GM21529 (cell line): ENCODE measurements at regions not wholly inside any gene's neighbourhood (a gene's known extent, or its start where the extent isn't known, plus 50 kb on each side); places are given as distances from the start of the nearest gene placed in this dataset.

ENCODE experiments used
- ATAC-seq: cut with Tn5 transposase; IDR thresholded peaks from one replicate; pipeline ENCODE4 v1.9.1; 2021; ENCODE audit not compliant: unreplicated experiment

DNA sequence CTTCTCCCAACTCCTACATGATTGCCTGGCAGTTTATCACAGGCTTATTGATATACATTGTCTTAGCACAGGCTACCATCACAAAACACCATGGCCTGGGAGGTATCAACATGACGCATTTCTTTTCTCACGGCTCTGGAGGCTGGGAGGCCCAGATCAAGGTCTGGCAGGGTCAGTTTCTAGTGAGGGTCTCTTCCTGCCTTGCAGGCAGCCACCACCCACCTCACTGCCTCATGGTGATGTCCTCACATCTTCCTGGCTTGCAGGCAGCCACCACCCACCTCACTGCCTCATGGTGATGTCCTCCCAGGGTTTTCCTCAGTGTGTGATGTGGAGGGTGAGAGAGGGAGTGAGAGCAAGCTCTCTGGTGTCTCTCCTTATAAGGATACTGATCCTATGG lies 599.3 kb upstream of the MKI67 start:
- ATAC-seq: no peak

DNA sequence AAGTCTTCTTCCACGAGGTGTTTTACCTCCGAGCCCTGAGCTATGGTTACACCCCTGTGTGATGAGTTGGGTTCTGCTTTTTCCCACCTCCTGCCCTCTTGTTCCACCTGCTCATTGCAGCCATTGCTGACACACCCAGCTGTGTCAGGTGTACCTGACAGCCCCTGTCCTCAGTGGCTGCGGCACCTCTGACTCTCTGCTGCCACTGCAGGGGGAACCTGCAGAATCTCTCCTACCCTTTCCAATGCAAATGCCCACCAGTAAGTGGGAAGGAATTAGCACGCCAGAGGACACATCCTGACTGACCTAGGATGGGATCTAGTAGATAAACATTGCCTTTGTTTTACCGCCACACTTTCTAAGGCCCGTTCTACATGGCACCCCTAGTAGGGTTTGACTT lies 600.9 kb upstream of the MKI67 start:
- ATAC-seq: no peak

DNA sequence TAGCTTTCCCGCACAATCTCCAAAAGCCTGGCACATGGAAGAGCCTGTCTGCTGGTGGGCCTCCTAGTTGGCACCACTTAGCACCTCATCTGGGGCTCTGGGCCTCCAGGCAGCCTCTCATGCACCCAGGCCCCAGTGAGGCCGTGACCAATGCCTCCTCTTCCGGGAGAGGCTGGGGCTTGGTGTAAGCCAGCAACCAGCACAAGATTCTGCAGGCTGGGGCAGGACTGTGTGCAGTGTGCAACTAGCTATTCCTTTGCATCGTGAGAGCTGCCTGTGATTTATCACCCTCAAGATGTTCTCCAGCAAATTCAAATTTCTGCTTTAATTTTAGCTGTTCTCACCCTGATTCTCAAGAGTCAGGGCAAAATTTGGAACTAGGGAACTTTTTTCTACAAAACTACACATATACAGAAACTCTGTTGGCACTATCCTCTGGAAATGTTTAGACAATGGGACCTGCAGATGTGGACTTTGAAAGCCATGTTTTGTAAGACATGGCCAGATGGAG lies 603.7 kb upstream of the MKI67 start:
- ATAC-seq: no peak

DNA sequence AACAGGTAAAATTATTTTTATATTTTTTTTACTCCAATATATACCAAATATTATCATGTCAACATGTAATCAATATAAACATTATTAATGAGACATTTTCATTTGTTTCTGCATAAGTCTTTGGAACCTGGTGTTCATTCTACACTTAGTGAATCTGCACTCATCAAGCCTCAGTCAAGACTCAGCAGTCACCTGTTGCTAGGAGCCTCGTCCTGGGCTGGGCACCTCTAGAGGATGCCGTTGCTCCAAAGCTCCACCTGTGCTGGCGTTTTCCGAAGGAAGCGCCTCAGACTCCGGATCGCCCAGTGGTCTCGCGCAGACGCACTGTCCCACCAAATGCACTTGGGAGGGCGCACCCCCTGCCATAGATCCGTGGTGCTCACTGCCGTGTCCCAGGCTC lies 604.7 kb upstream of the MKI67 start:
- no peak for ATAC-seq

DNA sequence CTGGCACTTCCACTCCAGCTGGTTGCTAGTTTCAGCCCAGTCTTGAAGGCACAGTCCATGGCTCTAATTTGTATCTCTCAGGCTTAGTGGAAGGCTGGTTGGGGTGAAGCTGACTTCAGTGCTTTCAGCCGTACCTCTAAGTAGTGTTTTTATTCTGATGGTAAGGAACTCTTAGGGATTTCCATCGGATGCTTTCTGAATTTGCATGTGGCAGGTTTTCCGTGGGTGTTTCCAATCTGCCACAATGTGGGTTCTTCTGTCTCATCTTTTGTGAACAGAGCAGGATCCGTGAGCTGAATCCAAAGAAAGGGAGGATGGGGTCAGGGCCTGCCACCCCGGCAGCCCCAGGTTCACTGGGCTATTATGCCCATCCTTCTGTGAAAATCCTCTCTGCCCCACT lies 607.9 kb upstream of the MKI67 start:
- no peak for ATAC-seq

DNA sequence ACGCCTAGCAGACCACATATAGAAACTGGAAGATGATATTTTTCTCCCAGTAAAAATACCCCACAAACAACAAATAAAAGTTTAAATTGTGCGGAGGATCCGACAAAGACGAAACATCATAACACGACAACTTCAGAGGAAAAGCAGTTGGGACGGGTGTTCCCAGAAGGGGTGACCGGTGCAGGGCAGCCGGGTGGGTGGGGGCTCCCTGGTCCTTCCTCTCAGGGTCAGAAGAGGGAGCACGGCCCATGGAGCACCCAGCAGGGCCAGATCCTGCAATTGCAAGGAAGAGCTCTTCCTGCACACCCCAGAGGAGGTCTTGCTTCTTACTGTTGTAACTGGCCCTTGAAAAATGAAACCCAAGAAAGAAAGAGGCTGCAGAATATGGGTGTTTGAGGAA lies 608.5 kb upstream of the MKI67 start:
- ATAC-seq: no peak

DNA sequence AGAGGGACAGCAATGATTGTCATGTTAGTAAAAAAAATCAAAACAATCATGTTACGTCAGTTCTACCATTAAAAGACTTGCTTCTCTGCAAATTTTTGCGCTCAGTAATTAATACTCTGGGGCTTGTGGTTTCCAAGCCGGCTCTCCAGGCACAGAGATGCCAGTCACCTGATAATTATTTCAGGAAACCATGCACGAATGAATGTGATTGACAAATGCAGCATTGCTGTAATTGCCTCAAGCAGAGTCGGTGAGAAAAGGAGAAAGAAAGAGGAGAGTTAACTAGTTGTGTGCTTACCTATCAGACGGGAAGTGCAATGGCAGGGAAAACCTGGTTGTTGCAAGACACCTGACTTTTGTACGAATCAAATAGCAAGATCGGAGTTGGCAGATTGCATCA lies 609.8 kb upstream of the MKI67 start:
- ATAC-seq: no peak

DNA sequence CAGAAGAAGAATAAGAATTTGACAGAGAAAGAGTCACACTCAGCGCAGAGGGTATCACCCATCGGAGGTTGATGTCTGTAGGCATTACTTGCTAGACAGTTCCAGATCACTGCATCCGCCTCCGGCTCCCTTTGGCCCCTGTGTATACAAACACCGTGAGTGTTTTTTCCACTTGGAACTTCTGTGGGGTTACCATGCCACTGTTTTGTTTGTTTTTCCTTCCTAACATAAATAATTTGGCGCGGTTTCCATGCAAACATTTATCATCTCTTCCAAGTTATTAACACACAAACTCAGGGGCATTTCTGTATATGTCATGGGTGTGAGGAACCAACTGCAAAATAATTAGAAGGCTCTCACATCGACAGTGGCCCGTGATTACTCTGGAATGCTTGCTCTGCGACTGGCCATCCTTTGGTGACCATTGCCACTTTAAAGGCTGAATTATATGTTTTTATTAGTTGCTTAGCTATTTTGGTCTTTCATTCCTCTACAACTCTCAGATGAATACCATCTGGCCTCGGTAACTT lies 612.2 kb upstream of the MKI67 start:
- no peak for ATAC-seq

DNA sequence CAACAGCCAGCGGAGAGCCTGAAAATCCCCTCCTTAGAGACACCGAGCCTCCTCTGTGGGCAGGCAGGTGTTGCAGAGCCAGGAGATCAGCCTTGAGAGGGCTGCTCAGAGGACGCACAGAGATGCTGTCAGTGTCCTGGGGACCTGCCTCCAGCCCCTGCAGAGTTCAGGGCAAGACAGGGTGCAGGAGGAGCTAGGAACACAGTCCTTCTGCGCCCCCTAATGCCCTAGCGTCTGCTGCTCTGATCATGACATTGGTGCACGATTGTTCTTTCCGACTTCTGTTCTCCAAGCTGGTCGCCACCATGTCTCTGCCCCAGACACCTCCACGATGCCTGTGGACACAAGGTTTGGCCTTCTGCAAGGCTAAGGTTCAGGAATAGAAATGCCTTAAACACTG lies 613.7 kb upstream of the MKI67 start:
- ATAC-seq: no peak

DNA sequence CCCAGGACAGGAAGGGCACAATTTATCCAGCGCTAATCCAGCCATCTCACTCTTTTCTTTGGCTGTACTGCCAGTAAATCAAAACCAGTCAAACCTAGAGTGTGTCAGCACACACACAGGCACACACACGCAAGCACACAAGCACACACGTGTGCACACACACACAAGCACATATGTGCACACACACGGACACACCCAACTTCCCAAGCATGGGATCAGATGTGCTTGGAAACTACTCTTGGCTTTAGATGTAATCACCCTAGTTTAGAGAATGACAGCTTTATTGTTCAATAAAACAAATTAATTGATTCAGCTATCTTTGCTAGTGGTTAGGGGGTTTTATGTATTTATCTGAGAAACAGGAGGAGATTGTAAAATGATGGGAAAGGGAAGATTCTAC lies 615.0 kb upstream of the MKI67 start:
- ATAC-seq: no peak

DNA sequence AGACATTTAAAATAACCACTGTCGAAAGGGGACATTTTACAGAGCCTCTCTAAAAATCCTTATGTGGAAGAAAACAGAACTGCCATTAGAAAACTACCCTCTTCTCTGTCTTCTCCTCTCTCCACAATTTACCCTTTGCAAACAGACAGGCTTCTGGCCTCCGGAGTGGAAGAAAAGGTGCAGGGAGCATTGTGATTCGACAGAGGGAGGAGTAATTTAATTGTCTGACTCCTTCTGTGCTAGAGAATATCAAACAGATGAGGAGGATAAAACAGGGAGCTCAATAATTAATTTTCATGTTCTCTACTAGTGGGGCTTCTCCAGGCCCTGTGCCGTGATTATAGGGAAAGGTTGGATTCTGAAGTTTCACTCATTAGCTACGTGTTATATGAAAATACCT lies 615.5 kb upstream of the MKI67 start:
- no peak for ATAC-seq

DNA sequence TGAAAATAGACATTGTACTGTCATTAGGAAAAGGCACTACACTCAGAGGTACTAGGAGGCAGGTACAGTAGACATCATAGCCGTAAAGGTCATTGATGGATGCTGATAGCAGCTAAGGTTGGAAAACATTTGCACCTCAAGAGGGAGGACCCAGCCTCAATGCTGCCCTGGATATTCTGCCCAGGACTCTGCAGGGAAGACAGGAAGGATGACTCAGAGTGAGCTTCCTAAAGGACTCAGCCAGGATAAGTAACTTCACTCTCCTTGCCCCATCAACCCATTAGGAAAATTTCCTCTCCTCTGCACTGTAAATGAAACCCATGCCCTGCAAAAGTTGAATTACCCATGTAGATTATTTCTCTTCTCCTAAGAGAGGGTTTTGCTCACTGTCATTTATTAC lies 617.9 kb upstream of the MKI67 start:
- no peak for ATAC-seq

DNA sequence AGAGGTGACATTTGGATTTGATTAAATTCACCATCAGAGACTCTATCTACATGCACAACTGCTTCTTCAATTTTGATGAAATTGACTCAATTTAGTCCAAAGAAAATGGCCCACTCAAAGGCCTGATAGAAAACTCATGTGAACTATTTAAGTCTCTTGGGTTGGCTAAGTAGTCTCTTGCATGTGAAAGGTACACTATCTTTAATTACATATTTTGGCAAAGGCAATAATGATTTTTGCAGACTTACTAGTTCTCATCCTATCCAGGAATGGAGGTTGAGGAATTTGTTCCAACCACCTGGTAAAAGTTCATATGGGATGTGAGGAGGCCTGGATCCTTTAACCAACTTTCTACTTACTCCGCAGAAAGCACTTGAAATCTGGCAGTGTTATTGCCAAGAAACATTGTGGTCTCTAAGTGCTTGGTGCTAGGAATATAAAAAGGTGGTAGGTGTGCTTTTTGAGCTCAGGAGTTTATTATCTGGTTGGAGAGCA lies 618.6 kb upstream of the MKI67 start:
- no peak for ATAC-seq

DNA sequence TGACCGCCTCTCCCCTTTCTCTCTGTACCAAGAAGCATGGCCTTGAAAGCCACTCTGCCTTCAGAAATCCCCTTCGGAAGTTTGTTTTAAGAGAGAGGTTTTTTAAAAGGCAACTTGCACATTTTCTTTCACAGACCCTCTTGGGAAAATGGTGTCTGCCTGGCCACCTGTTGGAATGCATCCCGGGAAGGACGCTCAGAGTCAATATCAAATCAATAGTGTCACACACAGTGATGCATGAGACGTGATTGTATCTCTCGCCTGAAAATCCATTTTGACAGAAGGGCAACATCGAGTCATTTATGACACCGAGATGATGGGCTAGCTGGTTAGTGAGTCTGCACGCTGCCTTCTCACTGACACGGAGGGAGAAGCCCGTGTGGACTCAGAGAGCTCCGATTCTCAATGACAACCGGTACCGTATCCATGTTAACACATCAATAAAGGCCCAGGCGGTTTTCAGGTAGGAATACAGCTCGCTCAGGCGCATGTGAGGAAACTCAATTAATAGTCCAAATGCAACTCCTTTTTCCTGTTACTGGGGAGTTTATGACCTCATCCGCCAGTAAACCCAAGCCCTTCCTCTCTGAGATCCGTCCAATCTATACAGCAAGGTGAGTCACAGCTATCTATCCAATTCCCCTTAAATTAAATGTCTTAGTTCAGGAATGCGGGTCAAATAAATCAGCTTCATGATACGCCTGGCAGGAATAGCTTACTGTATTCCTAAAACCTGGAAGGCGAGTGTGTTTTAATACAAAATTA lies 621.5 kb upstream of the MKI67 start:
- no peak for ATAC-seq

DNA sequence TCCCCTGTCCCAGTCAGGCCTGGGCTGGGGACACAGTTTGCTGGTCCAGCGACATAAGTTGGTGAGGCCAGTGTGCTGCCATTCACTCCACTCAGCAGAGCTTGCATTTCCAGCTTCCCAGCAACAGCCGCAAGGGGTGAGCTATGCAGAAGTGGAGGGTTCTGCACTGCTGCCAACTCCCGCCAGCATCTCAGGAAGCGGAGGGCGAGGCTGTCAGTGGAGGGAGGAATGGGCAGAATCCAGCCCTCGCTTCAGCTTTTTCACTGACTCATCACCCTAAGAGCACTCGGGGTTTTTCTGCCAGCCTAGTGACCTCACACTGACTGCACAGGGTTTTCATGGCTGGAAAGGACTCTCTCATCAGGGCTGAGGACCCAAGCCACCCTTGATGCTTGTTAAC lies 625.1 kb upstream of the MKI67 start:
- no peak for ATAC-seq

DNA sequence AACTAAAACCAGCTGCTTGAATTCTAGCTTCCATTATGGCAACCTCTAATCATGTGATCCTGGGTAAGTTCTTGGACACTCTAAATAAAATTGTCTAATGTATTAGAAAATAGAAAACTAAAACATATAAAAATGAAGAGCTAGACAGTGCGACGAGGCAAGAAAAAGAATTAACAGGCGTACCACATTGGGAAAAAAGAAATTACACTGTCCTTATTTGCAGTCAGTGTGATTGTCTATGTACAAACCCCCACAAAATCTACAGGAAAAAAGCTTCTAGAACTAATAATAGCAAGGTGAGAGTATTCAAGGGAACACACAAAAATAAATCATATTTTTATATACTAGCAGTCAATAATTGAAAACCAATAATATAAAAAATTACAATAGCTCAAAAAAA lies 625.6 kb upstream of the MKI67 start:
- no peak for ATAC-seq

DNA sequence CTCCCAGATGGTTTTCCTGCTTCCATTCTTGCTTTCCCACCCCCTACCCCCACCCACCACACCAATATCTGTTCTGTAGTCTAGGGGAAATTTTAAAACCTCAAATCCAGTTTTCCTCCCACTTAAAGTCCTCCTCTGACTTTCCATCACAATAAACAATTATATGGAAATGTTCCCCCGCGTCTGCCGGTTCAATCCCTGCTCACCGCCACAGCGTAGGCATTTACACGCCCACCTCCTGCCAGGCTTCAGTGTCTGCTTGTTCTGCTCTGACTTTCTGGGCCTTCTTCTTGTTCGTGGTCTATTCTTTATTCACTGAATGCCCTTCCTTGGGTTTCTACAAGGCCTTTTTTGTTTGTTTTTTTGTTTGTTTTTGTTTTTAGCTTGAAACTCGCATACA lies 633.0 kb upstream of the MKI67 start:
- no peak for ATAC-seq

DNA sequence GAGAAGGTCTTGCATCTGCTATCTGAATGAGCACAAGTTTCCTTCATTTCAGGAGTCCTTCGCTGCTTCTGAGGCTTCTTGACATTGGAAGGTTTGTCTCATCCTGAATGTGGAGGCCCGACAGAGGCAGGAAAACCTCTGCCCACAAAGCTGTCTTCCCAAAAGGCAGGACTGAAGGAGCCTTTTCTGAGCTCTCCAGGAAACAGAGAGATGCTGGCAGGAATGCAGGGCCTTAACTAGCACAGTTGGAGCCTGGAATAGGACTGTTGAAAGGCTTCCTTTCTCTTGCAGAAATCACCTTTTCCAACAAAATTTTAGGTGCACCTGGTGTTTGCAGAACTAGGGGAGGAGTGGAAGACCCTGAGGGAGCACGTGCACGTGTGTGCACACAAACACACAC lies 637.4 kb upstream of the MKI67 start:
- no peak for ATAC-seq

DNA sequence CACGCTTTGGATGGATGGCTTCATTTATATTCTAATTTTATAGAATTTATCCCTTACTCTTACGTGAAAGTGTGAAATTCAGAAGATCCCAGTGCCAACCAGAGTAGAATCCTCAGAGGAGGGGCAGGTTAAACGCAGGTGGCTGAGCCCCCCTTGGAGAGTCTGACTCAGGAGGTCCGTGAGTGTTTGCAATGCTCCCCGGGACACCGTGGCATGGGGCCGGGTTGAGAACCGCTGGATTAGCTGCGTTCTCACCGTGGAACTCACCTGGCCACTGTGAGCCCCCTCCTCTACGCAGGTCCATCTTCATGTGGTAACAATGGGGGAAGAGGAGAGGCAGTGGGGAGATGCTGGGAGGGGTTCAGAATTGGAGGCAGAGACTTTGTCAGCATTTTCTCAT lies 638.0 kb upstream of the MKI67 start:
- ATAC-seq: no peak

DNA sequence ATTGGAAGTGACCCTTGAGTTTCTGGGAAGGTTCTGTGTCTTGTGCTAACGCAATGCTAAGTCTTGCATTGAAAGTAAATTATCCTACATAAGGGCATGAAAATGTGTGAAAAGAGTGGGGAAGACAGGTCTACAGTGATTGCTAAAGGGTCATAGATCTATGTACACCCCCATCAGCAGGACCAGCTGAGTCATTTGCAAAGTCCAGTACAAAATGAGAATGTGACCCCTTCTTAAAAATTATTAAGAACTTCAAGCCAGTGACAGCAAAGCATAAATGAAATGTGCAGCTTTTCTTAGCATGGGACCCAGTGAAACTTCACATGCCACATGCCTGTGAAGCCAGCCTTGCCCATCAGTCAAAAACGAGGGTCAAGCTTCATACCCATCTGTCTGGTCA lies 640.7 kb upstream of the MKI67 start:
- ATAC-seq: no peak

DNA sequence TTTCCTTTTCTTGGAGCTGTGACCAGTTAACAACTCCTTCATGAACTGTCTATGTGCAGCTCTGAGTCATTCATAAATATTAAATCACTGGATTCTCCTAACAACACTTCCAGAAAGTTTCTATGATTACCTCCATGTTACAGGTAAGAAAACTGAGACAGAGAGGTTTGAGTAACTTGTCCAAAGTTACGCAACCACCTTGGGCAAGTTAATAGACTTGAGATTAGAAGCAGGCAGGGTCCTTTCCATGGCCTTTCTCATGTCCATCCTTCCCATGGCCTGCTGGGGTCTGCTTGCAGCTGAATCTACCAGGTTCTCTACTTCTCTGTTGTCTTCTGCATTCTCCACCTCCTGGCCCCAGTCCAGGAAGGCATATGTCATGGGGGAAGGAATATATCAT lies 648.8 kb upstream of the MKI67 start:
- no peak for ATAC-seq

DNA sequence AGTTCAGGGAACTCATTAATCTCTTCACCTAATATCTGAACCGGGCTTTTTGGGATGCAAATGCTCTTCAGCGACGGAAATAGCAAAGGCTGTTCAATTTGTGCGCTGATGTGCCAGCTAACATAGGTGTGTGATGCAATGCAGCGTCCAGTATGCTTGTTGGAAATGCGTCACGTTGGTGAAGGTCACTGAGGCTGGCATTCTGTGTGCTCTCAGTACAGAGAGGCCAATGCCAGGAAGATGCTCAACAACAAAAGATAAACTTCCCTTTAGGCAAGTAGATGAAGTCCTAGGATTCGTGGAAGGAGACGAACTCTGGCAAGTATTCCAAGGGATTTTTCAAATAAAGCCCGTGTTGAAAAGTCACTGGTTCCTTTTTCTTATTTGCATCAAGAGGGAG lies 649.5 kb upstream of the MKI67 start:
- no peak for ATAC-seq
